ENCODE measurements at regions not wholly inside any gene's neighbourhood (a gene's known extent, or its start where the extent isn't known, plus 50 kb on each side); places are given as distances from the start of the nearest gene placed in this dataset.

GRCh38 chr3:193773266-193774220, 180.5 kb downstream of the OPA1 start:
- no peaks in the 10 kb centered on the region for H3K36me3 ChIP-seq (ENCODE audit: insufficient read depth, low read depth, low read length)
- peaks cover 67% of the 10 kb centered on the region for H3K27me3 ChIP-seq (ENCODE audit: insufficient read depth, low read length)
- no peak overlapping the region for H3K4me3 ChIP-seq (ENCODE audit: low read length)
- no peak overlapping the region for H3K27ac ChIP-seq (ENCODE audit: low read length)
- no peaks in the 10 kb centered on the region for H3K9me3 ChIP-seq (ENCODE audit: insufficient read depth, low read depth, low read length)
- no peak overlapping the region for H3K9ac ChIP-seq (ENCODE audit: low read depth, low read length)
- peaks cover 25% of the 10 kb centered on the region for H3K4me1 ChIP-seq (ENCODE audit: insufficient read depth, low read length)

GRCh38 chr3:193774272-193774915, 181.4 kb downstream of the OPA1 start:
- Histone ChIP-seq H3K27me3 (ENCODE audit: insufficient read depth, low read length) (peaks cover 76% of the 10 kb centered on the region), H3K9me3 (ENCODE audit: insufficient read depth, low read depth, low read length) (no peaks in the 10 kb centered on the region), H3K9ac (ENCODE audit: low read depth, low read length) (no peak overlapping the region), H3K4me1 (ENCODE audit: insufficient read depth, low read length) (peaks cover 25% of the 10 kb centered on the region), H3K4me3 (ENCODE audit: low read length) (peak overlapping the region; percentile 22; the same call in 1 of the 2 replicates), H3K27ac (ENCODE audit: low read length) (no peak overlapping the region), H3K36me3 (ENCODE audit: insufficient read depth, low read depth, low read length) (no peaks in the 10 kb centered on the region)

GRCh38 chr3:193774916-193775285, 181.9 kb downstream of the OPA1 start:
- Histone ChIP-seq H3K9ac (ENCODE audit: low read depth, low read length) (no peak overlapping the region), H3K4me1 (ENCODE audit: insufficient read depth, low read length) (peaks cover 25% of the 10 kb centered on the region), H3K4me3 (ENCODE audit: low read length) (peak overlapping the region; percentile 22; the same call in 1 of the 2 replicates), H3K27me3 (ENCODE audit: insufficient read depth, low read length) (peaks cover 81% of the 10 kb centered on the region), H3K9me3 (ENCODE audit: insufficient read depth, low read depth, low read length) (no peaks in the 10 kb centered on the region), H3K27ac (ENCODE audit: low read length) (no peak overlapping the region), H3K36me3 (ENCODE audit: insufficient read depth, low read depth, low read length) (no peaks in the 10 kb centered on the region)

- Histone ChIP-seq H3K36me3 (ENCODE audit: insufficient read depth, low read depth, low read length) (no peaks in the 10 kb centered on the region), H3K27ac (ENCODE audit: low read length) (no peak overlapping the region), H3K9me3 (ENCODE audit: insufficient read depth, low read depth, low read length) (no peaks in the 10 kb centered on the region), H3K9ac (ENCODE audit: low read depth, low read length) (no peak overlapping the region), H3K27me3 (ENCODE audit: insufficient read depth, low read length) (peaks cover 88% of the 10 kb centered on the region), H3K4me1 (ENCODE audit: insufficient read depth, low read length) (peaks cover 28% of the 10 kb centered on the region), H3K4me3 (ENCODE audit: low read length) (peak overlapping the region; percentile 22; the same call in 1 of the 2 replicates)
These were observed 182.5 kb downstream of the OPA1 start for GRCh38 chr3:193775421-193776077.

GRCh38 chr3:193776626-193777358, 183.8 kb downstream of the OPA1 start:
- Histone ChIP-seq H3K36me3 (ENCODE audit: insufficient read depth, low read depth, low read length) (no peaks in the 10 kb centered on the region), H3K27me3 (ENCODE audit: insufficient read depth, low read length) (peaks cover 78% of the 10 kb centered on the region), H3K9ac (ENCODE audit: low read depth, low read length) (no peak overlapping the region; the same call in 1 of the 2 replicates), H3K27ac (ENCODE audit: low read length) (no peak overlapping the region), H3K4me1 (ENCODE audit: insufficient read depth, low read length) (peaks cover 29% of the 10 kb centered on the region), H3K9me3 (ENCODE audit: insufficient read depth, low read depth, low read length) (no peaks in the 10 kb centered on the region), H3K4me3 (ENCODE audit: low read length) (no peak overlapping the region)

GRCh38 chr3:193777524-193777923, 184.5 kb downstream of the OPA1 start:
- no peak overlapping the region for H3K27ac ChIP-seq (ENCODE audit: low read length)
- no peaks in the 10 kb centered on the region for H3K9me3 ChIP-seq (ENCODE audit: insufficient read depth, low read depth, low read length)
- peaks cover 34% of the 10 kb centered on the region for H3K4me1 ChIP-seq (ENCODE audit: insufficient read depth, low read length)
- no peaks in the 10 kb centered on the region for H3K36me3 ChIP-seq (ENCODE audit: insufficient read depth, low read depth, low read length)
- H3K9ac ChIP-seq (ENCODE audit: low read depth, low read length): no peak overlapping the region
- H3K27me3 ChIP-seq (ENCODE audit: insufficient read depth, low read length): peaks cover 79% of the 10 kb centered on the region
- H3K4me3 ChIP-seq (ENCODE audit: low read length): no peak overlapping the region

- Histone ChIP-seq H3K4me3 (ENCODE audit: low read length) (no peak overlapping the region), H3K4me1 (ENCODE audit: insufficient read depth, low read length) (peaks cover 43% of the 10 kb centered on the region), H3K27ac (ENCODE audit: low read length) (no peak overlapping the region), H3K9me3 (ENCODE audit: insufficient read depth, low read depth, low read length) (no peaks in the 10 kb centered on the region), H3K27me3 (ENCODE audit: insufficient read depth, low read length) (peaks cover 79% of the 10 kb centered on the region), H3K36me3 (ENCODE audit: insufficient read depth, low read depth, low read length) (no peaks in the 10 kb centered on the region), H3K9ac (ENCODE audit: low read depth, low read length) (no peak overlapping the region)
These were observed 185.7 kb downstream of the OPA1 start for GRCh38 chr3:193778676-193779075.

- H3K27ac ChIP-seq (ENCODE audit: low read length): no peak overlapping the region
- no peaks in the 10 kb centered on the region for H3K36me3 ChIP-seq (ENCODE audit: insufficient read depth, low read depth, low read length)
- no peak overlapping the region for H3K9ac ChIP-seq (ENCODE audit: low read depth, low read length)
- no peak overlapping the region for H3K4me3 ChIP-seq (ENCODE audit: low read length)
- peaks cover 75% of the 10 kb centered on the region for H3K27me3 ChIP-seq (ENCODE audit: insufficient read depth, low read length)
- H3K9me3 ChIP-seq (ENCODE audit: insufficient read depth, low read depth, low read length): no peaks in the 10 kb centered on the region
- H3K4me1 ChIP-seq (ENCODE audit: insufficient read depth, low read length): peaks cover 39% of the 10 kb centered on the region
These were observed 186.9 kb downstream of the OPA1 start for GRCh38 chr3:193779933-193780332.

- Histone ChIP-seq H3K9ac (ENCODE audit: low read depth, low read length) (no peak overlapping the region), H3K27ac (ENCODE audit: low read length) (no peak overlapping the region), H3K4me1 (ENCODE audit: insufficient read depth, low read length) (peaks cover 35% of the 10 kb centered on the region), H3K4me3 (ENCODE audit: low read length) (no peak overlapping the region), H3K9me3 (ENCODE audit: insufficient read depth, low read depth, low read length) (no peaks in the 10 kb centered on the region), H3K27me3 (ENCODE audit: insufficient read depth, low read length) (peaks cover 74% of the 10 kb centered on the region), H3K36me3 (ENCODE audit: insufficient read depth, low read depth, low read length) (no peaks in the 10 kb centered on the region)
These were observed 187.4 kb downstream of the OPA1 start for GRCh38 chr3:193780397-193780796.

GRCh38 chr3:193780810-193781478, 187.9 kb downstream of the OPA1 start:
- H3K36me3 ChIP-seq (ENCODE audit: insufficient read depth, low read depth, low read length): no peaks in the 10 kb centered on the region
- no peak overlapping the region for H3K9ac ChIP-seq (ENCODE audit: low read depth, low read length)
- no peak overlapping the region for H3K4me3 ChIP-seq (ENCODE audit: low read length)
- H3K27ac ChIP-seq (ENCODE audit: low read length): no peak overlapping the region
- peaks cover 35% of the 10 kb centered on the region for H3K4me1 ChIP-seq (ENCODE audit: insufficient read depth, low read length)
- no peaks in the 10 kb centered on the region for H3K9me3 ChIP-seq (ENCODE audit: insufficient read depth, low read depth, low read length)
- H3K27me3 ChIP-seq (ENCODE audit: insufficient read depth, low read length): peaks cover 71% of the 10 kb centered on the region

- Histone ChIP-seq H3K27ac (ENCODE audit: low read length) (no peak overlapping the region), H3K4me1 (ENCODE audit: insufficient read depth, low read length) (peaks cover 22% of the 10 kb centered on the region), H3K36me3 (ENCODE audit: insufficient read depth, low read depth, low read length) (no peaks in the 10 kb centered on the region), H3K27me3 (ENCODE audit: insufficient read depth, low read length) (peaks cover 70% of the 10 kb centered on the region), H3K9ac (ENCODE audit: low read depth, low read length) (no peak overlapping the region), H3K9me3 (ENCODE audit: insufficient read depth, low read depth, low read length) (no peaks in the 10 kb centered on the region), H3K4me3 (ENCODE audit: low read length) (no peak overlapping the region)
These were observed 189.3 kb downstream of the OPA1 start for GRCh38 chr3:193782276-193782647.
